ENCODE measurements at regions not wholly inside any gene's neighbourhood (a gene's known extent, or its start where the extent isn't known, plus 50 kb on each side); places are given as distances from the start of the nearest gene placed in this dataset.

DNA sequence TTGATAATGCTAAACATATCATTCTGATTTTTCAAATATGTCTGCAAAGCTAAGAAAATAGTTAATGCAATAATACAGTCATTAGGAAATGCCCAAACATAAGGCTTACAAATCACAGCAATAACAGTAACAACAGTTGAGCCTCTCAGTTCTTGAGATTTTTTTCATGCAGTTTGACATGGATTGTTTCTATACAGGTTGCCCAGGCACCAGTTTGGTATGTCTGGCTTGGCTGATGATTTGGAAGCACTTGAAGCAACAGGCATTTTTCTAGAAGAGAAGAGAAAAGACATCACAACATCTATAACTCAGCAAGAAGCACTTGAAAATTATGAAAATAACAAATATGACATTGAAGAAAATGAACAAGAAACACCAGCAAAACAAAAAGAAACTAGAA lies 78.7 kb upstream of the COL6A5 start:
- ChIA-PET CTCF (interaction anchor here (1.5 kb wide), 1 partner anchor 9 kb away, joined by 3 read pairs; no protein-coding TSS in a partner anchor), POLR2A (no interaction called here)
- no peak overlapping the region for H3K4me3 Mint-ChIP-seq
- no peaks in the 10 kb centered on the region for H3K9me3 Mint-ChIP-seq (ENCODE audit: low read depth)
- H3K4me1 Mint-ChIP-seq, result no peaks in the 10 kb centered on the region
- H3K36me3 Mint-ChIP-seq (ENCODE audit: low read depth), result no peaks in the 10 kb centered on the region
- peaks cover 9% of the 10 kb centered on the region for H3K27me3 Mint-ChIP-seq
- intact Hi-C loops (cut with DNase I, micrococcal nuclease), result no loop called here
- DNase-seq, result no peak
- no peak overlapping the region for H3K27ac Mint-ChIP-seq
- ATAC-seq, result no peak

DNA sequence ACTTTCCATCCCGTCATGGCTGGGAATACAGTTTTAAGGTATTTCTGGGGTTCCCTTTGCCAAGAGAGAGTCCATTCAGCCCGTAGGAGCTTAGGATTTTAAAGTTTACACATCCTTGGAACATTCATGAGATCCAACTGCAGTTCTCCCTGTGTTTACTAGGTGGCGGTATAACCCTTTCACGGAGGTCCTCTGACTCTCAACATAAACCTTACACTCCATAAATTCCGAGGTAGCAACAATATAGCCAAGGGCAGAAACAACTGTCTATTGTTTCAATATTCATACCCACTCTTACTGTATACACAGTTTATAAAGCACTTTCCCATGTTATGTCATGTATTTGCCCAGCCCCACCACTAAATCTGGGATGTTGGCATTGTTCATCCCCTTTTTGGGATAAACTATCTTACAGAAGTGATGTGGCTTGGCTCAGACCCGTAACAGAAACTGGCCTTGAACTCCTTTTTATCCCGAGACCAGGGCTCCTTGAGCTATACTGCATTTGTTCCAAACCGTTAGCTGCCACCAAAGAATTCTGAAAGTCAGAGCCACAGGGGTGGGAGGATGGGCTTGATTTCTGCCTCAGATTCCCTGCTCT lies 69.2 kb upstream of the COL6A5 start:
- H3K9me3 Mint-ChIP-seq (ENCODE audit: low read depth), result no peaks in the 10 kb centered on the region
- ChIA-PET POLR2A (interaction anchor here (0.6 kb wide), 1 partner anchor 278 kb away, joined by 6 read pairs; no protein-coding TSS in a partner anchor), CTCF (interaction anchor here (0.6 to 1.7 kb wide), 18 partner anchors 9 to 760 kb away, joined by 3 to 6 read pairs (median 4); partner anchors contain the start of gene COL6A5)
- ATAC-seq (no peak), DNase-seq (no peak)
- H3K27me3 Mint-ChIP-seq, result peaks cover 11% of the 10 kb centered on the region
- H3K36me3 Mint-ChIP-seq (ENCODE audit: low read depth), result no peaks in the 10 kb centered on the region
- no peak overlapping the region for H3K4me3 Mint-ChIP-seq
- intact Hi-C loops (cut with DNase I, micrococcal nuclease), result loop anchor here (1.0 to 10.0 kb wide), 5 partner anchors 168 to 617 kb away; no protein-coding TSS in a partner anchor
- H3K4me1 Mint-ChIP-seq, result no peaks in the 10 kb centered on the region
- no peak overlapping the region for H3K27ac Mint-ChIP-seq

DNA sequence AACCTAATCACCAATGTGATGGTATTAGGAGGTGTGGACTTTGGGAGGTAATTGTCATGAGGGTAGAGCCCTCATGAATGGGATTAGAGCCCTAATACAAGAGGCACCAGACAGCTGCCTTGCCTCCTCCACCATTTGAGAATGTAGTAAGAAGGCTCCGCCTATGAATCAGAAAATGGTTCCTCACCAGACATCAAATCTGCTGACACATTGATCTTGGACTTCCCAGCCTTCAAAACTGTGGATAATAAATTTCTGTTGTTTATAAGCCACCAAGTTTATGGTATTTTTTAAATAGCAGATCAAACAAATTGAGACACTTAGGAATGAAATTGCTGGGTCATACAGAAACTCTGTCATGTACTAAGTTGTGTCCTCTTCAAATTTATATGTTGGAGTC lies 56.8 kb upstream of the COL6A5 start:
- Mint-ChIP-seq H3K27ac (no peak overlapping the region), H3K27me3 (peaks cover 16% of the 10 kb centered on the region), H3K4me1 (no peaks in the 10 kb centered on the region), H3K36me3 (ENCODE audit: low read depth) (no peaks in the 10 kb centered on the region), H3K4me3 (no peak overlapping the region), H3K9me3 (ENCODE audit: low read depth) (no peaks in the 10 kb centered on the region)
- CTCF ChIA-PET, result no interaction called here
- intact Hi-C loops (cut with DNase I, micrococcal nuclease), result no loop called here
- POLR2A ChIA-PET, result no interaction called here
- ATAC-seq (no peak), DNase-seq (no peak)

DNA sequence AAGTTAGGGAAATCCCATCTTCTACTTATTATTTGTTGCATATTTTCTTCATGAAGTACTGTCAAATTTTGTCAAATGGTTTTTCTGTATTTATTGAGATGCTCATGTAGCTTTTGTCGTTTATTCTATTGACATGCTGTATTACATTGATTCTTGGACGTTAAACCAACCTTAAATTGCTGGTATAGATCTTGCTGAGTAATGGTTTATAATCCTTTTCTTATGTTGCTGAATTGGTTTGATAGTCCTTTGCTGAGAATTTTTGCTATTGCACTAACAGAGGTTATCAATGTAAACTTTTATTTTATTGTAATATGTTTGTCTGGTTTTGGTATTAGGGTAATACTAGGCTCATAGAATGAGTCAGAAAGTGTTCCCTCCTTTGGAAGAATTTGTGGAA lies 54.3 kb upstream of the COL6A5 start:
- no peak overlapping the region for H3K27ac Mint-ChIP-seq
- intact Hi-C loops (cut with DNase I, micrococcal nuclease), result no loop called here
- H3K9me3 Mint-ChIP-seq (ENCODE audit: low read depth), result no peaks in the 10 kb centered on the region
- CTCF ChIA-PET, result no interaction called here
- peaks cover 22% of the 10 kb centered on the region for H3K27me3 Mint-ChIP-seq
- H3K4me3 Mint-ChIP-seq, result no peak overlapping the region
- ATAC-seq (no peak), DNase-seq (no peak)
- H3K36me3 Mint-ChIP-seq (ENCODE audit: low read depth), result no peaks in the 10 kb centered on the region
- POLR2A ChIA-PET, result no interaction called here
- H3K4me1 Mint-ChIP-seq, result no peaks in the 10 kb centered on the region

DNA sequence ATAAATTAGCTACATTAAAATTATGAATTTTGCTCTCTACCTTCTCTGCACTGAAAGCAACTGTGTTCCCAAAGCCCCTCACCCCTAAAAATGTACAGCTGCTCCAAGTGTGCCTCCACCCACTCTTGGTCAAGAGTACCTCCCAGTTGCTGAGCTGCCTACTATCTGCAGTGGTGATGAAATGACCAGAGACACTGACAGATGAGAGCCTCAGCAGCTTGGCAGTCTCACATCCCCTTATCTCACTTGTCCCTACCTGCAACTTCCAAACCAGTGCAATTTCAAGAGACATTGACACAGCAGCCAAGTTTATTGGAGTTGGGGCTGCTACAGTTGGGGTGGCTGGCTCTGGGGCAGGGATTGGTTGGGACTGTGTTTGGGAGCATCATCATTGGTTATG lies 52.2 kb upstream of the COL6A5 start:
- H3K9me3 Mint-ChIP-seq (ENCODE audit: low read depth), result no peaks in the 10 kb centered on the region
- H3K4me3 Mint-ChIP-seq, result no peak overlapping the region
- ChIA-PET POLR2A (interaction anchor here (0.6 kb wide), 1 partner anchor 723 kb away, joined by 10 read pairs; no protein-coding TSS in a partner anchor), CTCF (no interaction called here)
- ATAC-seq, result no peak
- no peaks in the 10 kb centered on the region for H3K4me1 Mint-ChIP-seq
- H3K27me3 Mint-ChIP-seq, result peaks cover 21% of the 10 kb centered on the region
- H3K27ac Mint-ChIP-seq, result no peak overlapping the region
- H3K36me3 Mint-ChIP-seq (ENCODE audit: low read depth), result no peaks in the 10 kb centered on the region
- intact Hi-C loops (cut with DNase I, micrococcal nuclease), result no loop called here
- no peak for DNase-seq
